Gastrocnemius medialis (tissue), 4 donors: ENCODE measurements at regions not wholly inside any gene's neighbourhood (a gene's known extent, or its start where the extent isn't known, plus 50 kb on each side); places are given as distances from the start of the nearest gene placed in this dataset.

Experiments used
- ATAC-seq, 2 donors: fragments of 150-250 bp; one replicate each; pipeline ENCODE4 v1.9.1; 2016
- DNase-seq, 2 donors: peaks; one replicate each; pipeline ENCODE4 v3.0.0-alpha.2; 2019
- H3K27ac ChIP-seq, 4 donors: fragments of 200-600 bp; sonication (generic); 1 replicate in 1 of 4; 2 replicates in 3 of 4; pipeline ENCODE4 v1.5.1; 2016 to 2018; ENCODE audit warnings: mild to moderate bottlenecking in 2 of 4, moderate library complexity in 1 of 4
- H3K27me3 ChIP-seq, 3 donors: fragments of 200-600 bp; sonication (generic) in 2 of 3; 1 replicate in 1 of 3; 2 replicates in 2 of 3; pipeline versions ENCODE4 v1.5.1 to v1.6.0; 2016 to 2019; ENCODE audit warnings: mild to moderate bottlenecking in 1 of 3, moderate library complexity in 1 of 3
- H3K36me3 ChIP-seq, 2 donors: fragments of 200-600 bp; sonication (generic) in 1 of 2; one replicate each; pipeline ENCODE4 v1.5.1; 2017 to 2018
- H3K4me1 ChIP-seq, 2 donors: fragments of 200-600 bp; sonication (generic) in 1 of 2; one replicate each; pipeline ENCODE4 v1.5.1; 2016 to 2017; ENCODE audit warnings: mild to moderate bottlenecking in 2 of 2
- H3K4me3 ChIP-seq, 4 donors: fragments of 200-600 bp; sonication (generic) in 3 of 4; 1 replicate in 1 of 4; 2 replicates in 3 of 4; pipeline ENCODE4 v1.5.1; 2016 to 2019; ENCODE audit warnings: mild to moderate bottlenecking in 2 of 4
- H3K9me3 ChIP-seq, 3 donors: fragments of 200-600 bp; sonication (generic) in 2 of 3; 1 replicate in 1 of 3; 2 replicates in 2 of 3; pipeline ENCODE4 v1.5.1; 2016 to 2019
- CTCF ChIP-seq, 5 experiments: fragments of 450-650 bp in 3 of 5; fragments of 200-600 bp in 2 of 5; sonication (generic) in 2 of 5; IDR thresholded peaks in 4 of 5; conservative IDR thresholded peaks in 1 of 5; 1 replicate in 4 of 5; 2 replicates in 1 of 5; pipeline ENCODE4 v1.5.1; 2016 to 2019; ENCODE audit warnings: antibody characterized with exemption in 5 of 5, mild to moderate bottlenecking in 3 of 5, moderate library complexity in 3 of 5
- POLR2A ChIP-seq, 2 donors: fragments of 450-650 bp; IDR thresholded peaks; one replicate each; pipeline ENCODE4 v1.6.1; 2017; ENCODE audit warnings: antibody characterized with exemption in 2 of 2, mild to moderate bottlenecking in 2 of 2, moderate library complexity in 2 of 2
- in situ Hi-C, 4 donors: fragments of 200-750 bp; cut with MboI; loops; one replicate each; pipeline versions ENCODE4 v1.15.0 to v1.8.0; 2017; ENCODE audit warnings: low sequenced_read_pairs in 4 of 4
- intact Hi-C: fragments of 100-400 bp; cut with DNase I; formaldehyde crosslinking; loops from one replicate; pipeline ENCODE4 v1.15.1; 2023; ENCODE audit warnings: low total_unique reads

GRCh38 chr12:32039347-32039746 lies 67.3 kb upstream of the BICD1 start:
- in situ Hi-C loops (loop anchor here in 1 of 4 donors (25.0 kb wide), 1 partner anchor 102 kb away; no protein-coding TSS in a partner anchor), intact Hi-C loops (no loop called here)
- ATAC-seq (no peak), DNase-seq (no peak)
- H3K27ac ChIP-seq, result no peak overlapping the region
- no peaks in the 10 kb centered on the region for H3K4me1 ChIP-seq
- peaks cover 0 to 13% (median 0%) of the 10 kb centered on the region in 3 donors for H3K9me3 ChIP-seq
- no peak overlapping the region for H3K4me3 ChIP-seq
- no peaks in the 10 kb centered on the region for H3K27me3 ChIP-seq
- TF ChIP-seq POLR2A (IDR thresholded peaks at IDR 0.05) (no peak), CTCF (IDR thresholded peaks at IDR 0.05 in 4 of 5, conservative IDR thresholded peaks at IDR 0.05 in 1 of 5) (no peak)
- no peaks in the 10 kb centered on the region for H3K36me3 ChIP-seq

GRCh38 chr12:32039917-32040575 lies 66.6 kb upstream of the BICD1 start:
- TF ChIP-seq POLR2A (IDR thresholded peaks at IDR 0.05), result no peak
- no peak for TF ChIP-seq CTCF (IDR thresholded peaks at IDR 0.05 in 4 of 5, conservative IDR thresholded peaks at IDR 0.05 in 1 of 5)
- no peak overlapping the region for H3K27ac ChIP-seq

GRCh38 chr12:32043928-32044549 lies 62.6 kb upstream of the BICD1 start:
- no peaks in the 10 kb centered on the region for H3K36me3 ChIP-seq
- no peaks in the 10 kb centered on the region for H3K27me3 ChIP-seq
- H3K27ac ChIP-seq, result no peak overlapping the region
- TF ChIP-seq CTCF (IDR thresholded peaks at IDR 0.05 in 4 of 5, conservative IDR thresholded peaks at IDR 0.05 in 1 of 5) (no peak), POLR2A (IDR thresholded peaks at IDR 0.05) (no peak)
- in situ Hi-C loops, result loop anchor here in 1 of 4 donors (25.0 kb wide), 1 partner anchor 107 kb away; no protein-coding TSS in a partner anchor
- intact Hi-C loops, result no loop called here
- H3K4me1 ChIP-seq, result no peaks in the 10 kb centered on the region
- H3K4me3 ChIP-seq, result no peak overlapping the region
- peaks cover 0 to 13% (median 0%) of the 10 kb centered on the region in 3 donors for H3K9me3 ChIP-seq
- no peak for ATAC-seq
- DNase-seq, result no peak

More at GRCh38 chr12:32039917-32040575, 66.6 kb upstream of the BICD1 start:
- intact Hi-C loops, result no loop called here
- H3K27me3 ChIP-seq, result no peaks in the 10 kb centered on the region
- no peak for DNase-seq
- no peak for ATAC-seq
- H3K4me1 ChIP-seq, result no peaks in the 10 kb centered on the region
- in situ Hi-C loops, result loop anchor here in 1 of 4 donors (25.0 kb wide), 1 partner anchor 103 kb away; no protein-coding TSS in a partner anchor
- no peak overlapping the region for H3K4me3 ChIP-seq
- H3K9me3 ChIP-seq, result peaks cover 0 to 13% (median 0%) of the 10 kb centered on the region in 3 donors
- no peaks in the 10 kb centered on the region for H3K36me3 ChIP-seq

- in situ Hi-C loops (loop anchor here in 1 of 4 donors (25.0 kb wide), 1 partner anchor 110 kb away; no protein-coding TSS in a partner anchor), intact Hi-C loops (no loop called here)
- Histone ChIP-seq H3K9me3 (peaks cover 0 to 13% (median 0%) of the 10 kb centered on the region in 3 donors), H3K27me3 (no peaks in the 10 kb centered on the region), H3K4me3 (no peak overlapping the region), H3K27ac (no peak overlapping the region), H3K4me1 (no peaks in the 10 kb centered on the region), H3K36me3 (no peaks in the 10 kb centered on the region)
- DNase-seq (no peak), ATAC-seq (no peak)
- TF ChIP-seq CTCF (IDR thresholded peaks at IDR 0.05 in 4 of 5, conservative IDR thresholded peaks at IDR 0.05 in 1 of 5) (no peak), POLR2A (IDR thresholded peaks at IDR 0.05) (no peak)
Observed at GRCh38 chr12:32047357-32048212, 59.1 kb upstream of the BICD1 start.
